ENCODE measurements at regions not wholly inside any gene's neighbourhood (a gene's known extent, or its start where the extent isn't known, plus 50 kb on each side); places are given as distances from the start of the nearest gene placed in this dataset.
A peak's percentile ranks its signal among the peaks of the same experiment; 100 is the strongest.

DNA sequence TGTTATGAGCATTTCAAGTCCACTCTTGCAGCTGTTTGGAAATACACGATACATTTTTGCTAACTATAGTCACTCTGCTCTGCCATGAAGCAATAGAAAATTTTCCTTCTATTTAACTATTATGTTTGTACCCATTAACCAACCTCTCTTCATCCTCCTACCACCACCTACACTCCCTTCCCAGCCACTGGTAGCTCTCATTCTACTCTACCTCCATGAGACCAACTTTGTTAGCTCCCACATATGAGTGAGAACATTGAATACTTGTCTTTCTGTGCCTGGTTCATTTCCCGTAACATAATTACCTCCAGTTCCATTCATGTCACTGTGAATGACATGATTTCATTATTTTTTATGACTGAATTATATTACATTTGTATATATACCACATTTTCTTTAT, 505.9 kb upstream of the CCNG1 start:
- no peak overlapping the region for H3K4me3 Mint-ChIP-seq

DNA sequence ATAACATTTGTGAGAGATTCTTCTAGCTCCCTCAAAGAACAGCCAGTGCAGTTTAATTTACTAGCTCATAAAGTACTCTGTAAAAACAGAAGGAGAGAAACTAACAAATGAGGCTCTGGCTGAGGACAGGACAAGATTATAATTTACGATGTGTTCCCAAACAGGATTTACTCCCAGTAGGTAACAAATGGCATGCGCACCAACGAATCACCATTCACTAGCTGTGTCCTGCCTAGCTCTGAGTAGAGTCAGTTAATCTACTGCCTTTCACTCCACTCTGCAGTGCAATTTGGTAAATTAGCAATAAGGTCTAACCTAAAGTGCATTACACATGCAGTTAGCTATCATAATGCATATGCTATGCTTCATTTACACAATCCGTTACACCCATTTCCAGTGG, 497.4 kb upstream of the CCNG1 start:
- H3K9me3 Mint-ChIP-seq = peaks cover 5% of the 10 kb centered on the region
- no peaks in the 10 kb centered on the region for H3K36me3 Mint-ChIP-seq

More for the DNA sequence above, 505.9 kb upstream of the CCNG1 start:
- TF ChIP-seq NFE2L1 (CRISPR knock-in tag; IDR thresholded peaks at IDR 0.05) = no peak
- TF ChIP-seq GRHL2 (CRISPR knock-in tag; IDR thresholded peaks at IDR 0.05; ENCODE audit: insufficient replicate concordance, severe bottlenecking) = no peak
- no peak for TF ChIP-seq CDX4 (CRISPR knock-in tag; IDR thresholded peaks at IDR 0.05; ENCODE audit: borderline replicate concordance)
- TF ChIP-seq NFATC4 (CRISPR knock-in tag; IDR thresholded peaks at IDR 0.05) = no peak
- no peak for TF ChIP-seq ELF4 (CRISPR knock-in tag; IDR thresholded peaks at IDR 0.05; ENCODE audit: low read depth)
- TF ChIP-seq, protein P1, sequence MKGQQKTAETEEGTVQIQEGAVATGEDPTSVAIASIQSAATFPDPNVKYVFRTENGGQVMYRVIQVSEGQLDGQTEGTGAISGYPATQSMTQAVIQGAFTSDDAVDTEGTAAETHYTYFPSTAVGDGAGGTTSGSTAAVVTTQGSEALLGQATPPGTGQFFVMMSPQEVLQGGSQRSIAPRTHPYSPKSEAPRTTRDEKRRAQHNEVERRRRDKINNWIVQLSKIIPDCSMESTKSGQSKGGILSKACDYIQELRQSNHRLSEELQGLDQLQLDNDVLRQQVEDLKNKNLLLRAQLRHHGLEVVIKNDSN (CRISPR knock-in tag; IDR thresholded peaks at IDR 0.05) = no peak
- TF ChIP-seq, protein P2, sequence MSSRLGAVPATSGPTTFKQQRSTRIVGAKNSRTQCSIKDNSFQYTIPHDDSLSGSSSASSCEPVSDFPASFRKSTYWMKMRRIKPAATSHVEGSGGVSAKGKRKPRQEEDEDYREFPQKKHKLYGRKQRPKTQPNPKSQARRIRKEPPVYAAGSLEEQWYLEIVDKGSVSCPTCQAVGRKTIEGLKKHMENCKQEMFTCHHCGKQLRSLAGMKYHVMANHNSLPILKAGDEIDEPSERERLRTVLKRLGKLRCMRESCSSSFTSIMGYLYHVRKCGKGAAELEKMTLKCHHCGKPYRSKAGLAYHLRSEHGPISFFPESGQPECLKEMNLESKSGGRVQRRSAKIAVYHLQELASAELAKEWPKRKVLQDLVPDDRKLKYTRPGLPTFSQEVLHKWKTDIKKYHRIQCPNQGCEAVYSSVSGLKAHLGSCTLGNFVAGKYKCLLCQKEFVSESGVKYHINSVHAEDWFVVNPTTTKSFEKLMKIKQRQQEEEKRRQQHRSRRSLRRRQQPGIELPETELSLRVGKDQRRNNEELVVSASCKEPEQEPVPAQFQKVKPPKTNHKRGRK (CRISPR knock-in tag; IDR thresholded peaks at IDR 0.05; ENCODE audit: borderline replicate concordance) = no peak
- no peak for TF ChIP-seq GTF2I (CRISPR knock-in tag; conservative IDR thresholded peaks at IDR 0.05)
- no peak for TF ChIP-seq ATF1 (CRISPR knock-in tag; IDR thresholded peaks at IDR 0.05)
- no peak for TF ChIP-seq ZNF317 (CRISPR knock-in tag; IDR thresholded peaks at IDR 0.05; ENCODE audit: borderline replicate concordance, low read depth)
- no peak for TF ChIP-seq TEAD1 (CRISPR knock-in tag; IDR thresholded peaks at IDR 0.05)
- no peak for TF ChIP-seq MXD4 (CRISPR knock-in tag; IDR thresholded peaks at IDR 0.05; ENCODE audit: borderline replicate concordance)
- no peak for TF ChIP-seq ZNF281 (CRISPR knock-in tag; IDR thresholded peaks at IDR 0.05)
- H3K9me3 Mint-ChIP-seq = peaks cover 31% of the 10 kb centered on the region
- H3K27ac Mint-ChIP-seq = no peak overlapping the region
- H3K36me3 Mint-ChIP-seq = no peaks in the 10 kb centered on the region
- CTCF ChIA-PET = no interaction called here
- POLR2A ChIA-PET = no interaction called here
- H3K27me3 Mint-ChIP-seq (ENCODE audit: low read depth) = no peaks in the 10 kb centered on the region
- ATAC-seq = no peak
- H3K4me1 Mint-ChIP-seq = no peaks in the 10 kb centered on the region
- no peak for DNase-seq (ENCODE audit: low spot score)

More for the DNA sequence above, 497.4 kb upstream of the CCNG1 start:
- DNase-seq (ENCODE audit: low spot score) (no peak), ATAC-seq (peak; percentile 56)
- POLR2A ChIA-PET = no interaction called here
- Mint-ChIP-seq H3K27ac (no peak overlapping the region), H3K4me3 (no peak overlapping the region), H3K27me3 (ENCODE audit: low read depth) (no peaks in the 10 kb centered on the region), H3K4me1 (peaks cover 6% of the 10 kb centered on the region)
- CTCF ChIA-PET = no interaction called here
- TF ChIP-seq ZNF671 (CRISPR knock-in tag; IDR thresholded peaks at IDR 0.05) = no peak
- no peak for TF ChIP-seq ZMAT4 (CRISPR knock-in tag; IDR thresholded peaks at IDR 0.05)
- TF ChIP-seq ZNF232 (CRISPR knock-in tag; IDR thresholded peaks at IDR 0.05) = no peak
- TF ChIP-seq JAZF1 (CRISPR knock-in tag; IDR thresholded peaks at IDR 0.05) = no peak
- no peak for TF ChIP-seq TEAD4 (CRISPR knock-in tag; IDR thresholded peaks at IDR 0.05)
- TF ChIP-seq, protein P2 (CRISPR knock-in tag; IDR thresholded peaks at IDR 0.05; ENCODE audit: borderline replicate concordance) = no peak
- no peak for TF ChIP-seq ZNF219 (CRISPR knock-in tag; IDR thresholded peaks at IDR 0.05; ENCODE audit: borderline replicate concordance)
- no peak for TF ChIP-seq SMAD4 (CRISPR knock-in tag; IDR thresholded peaks at IDR 0.05)
- TF ChIP-seq ZNF121 (CRISPR knock-in tag; IDR thresholded peaks at IDR 0.05) = no peak
- no peak for TF ChIP-seq ZNF317 (CRISPR knock-in tag; IDR thresholded peaks at IDR 0.05; ENCODE audit: borderline replicate concordance, low read depth)

Measured in WTC11 (cell line).